ENCODE measurements at regions not wholly inside any gene's neighbourhood (a gene's known extent, or its start where the extent isn't known, plus 50 kb on each side); places are given as distances from the start of the nearest gene placed in this dataset.

DNA sequence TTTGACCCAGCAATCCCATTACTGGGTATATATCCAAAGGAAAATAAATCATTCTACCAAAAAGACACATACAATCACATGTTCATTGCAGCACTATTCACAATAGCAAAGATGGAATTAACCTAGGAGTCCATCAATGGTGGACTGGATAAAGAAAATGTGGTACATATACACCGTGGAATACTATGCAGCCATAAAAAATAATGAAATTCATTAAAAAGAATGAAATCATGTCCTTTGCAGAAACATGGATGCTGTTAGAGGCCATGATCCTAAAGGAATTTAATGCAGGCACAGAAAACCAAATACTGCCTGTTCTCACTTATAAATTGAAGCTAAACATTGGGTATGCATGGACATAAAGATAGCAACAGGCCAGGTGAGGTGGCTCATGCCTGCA is 61.9 kb upstream of the BMP6 start:
- no peak for DNase-seq

DNA sequence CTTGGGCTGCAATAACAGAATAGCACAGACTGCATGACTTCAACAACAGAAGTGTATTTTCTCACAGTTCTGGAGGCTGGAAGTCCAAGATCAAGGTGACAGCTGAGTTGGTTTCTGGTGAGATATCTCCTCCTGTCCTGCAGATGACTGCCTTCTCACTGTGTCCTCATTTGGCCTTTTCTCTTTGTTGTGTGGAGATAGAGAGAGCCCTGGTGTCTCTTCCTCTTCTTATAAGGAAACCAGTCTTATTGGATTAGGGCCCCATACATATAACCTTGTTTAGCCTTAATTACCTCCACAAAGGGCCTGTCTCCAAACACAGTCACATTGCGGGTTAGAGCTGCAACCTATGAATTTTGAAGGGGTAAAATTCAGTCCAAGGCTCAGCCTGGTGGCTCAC is 57.0 kb upstream of the BMP6 start:
- DNase-seq = peak in 3 of 4 experiments; percentile 7 to 27 (median 14)

DNA sequence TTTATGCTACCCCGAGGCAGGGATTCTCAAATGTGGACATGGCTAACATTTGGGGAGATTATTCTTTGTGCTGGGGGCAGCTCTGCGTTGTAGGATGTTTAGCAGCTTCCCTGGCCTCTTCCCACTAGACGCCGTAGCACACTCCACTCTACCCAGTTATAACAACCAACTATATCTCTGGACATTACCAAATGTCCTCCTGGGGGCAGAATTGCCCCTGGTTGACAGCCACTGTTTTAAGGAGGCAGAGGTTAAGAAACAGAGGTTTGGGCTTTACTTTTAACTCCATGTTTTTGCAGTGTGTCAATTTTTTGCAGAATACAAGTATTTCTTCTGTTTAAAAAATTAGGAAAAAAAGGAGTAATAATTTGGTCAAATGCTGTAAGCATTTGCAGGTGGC is 56.2 kb upstream of the BMP6 start:
- DNase-seq = no peak

DNA sequence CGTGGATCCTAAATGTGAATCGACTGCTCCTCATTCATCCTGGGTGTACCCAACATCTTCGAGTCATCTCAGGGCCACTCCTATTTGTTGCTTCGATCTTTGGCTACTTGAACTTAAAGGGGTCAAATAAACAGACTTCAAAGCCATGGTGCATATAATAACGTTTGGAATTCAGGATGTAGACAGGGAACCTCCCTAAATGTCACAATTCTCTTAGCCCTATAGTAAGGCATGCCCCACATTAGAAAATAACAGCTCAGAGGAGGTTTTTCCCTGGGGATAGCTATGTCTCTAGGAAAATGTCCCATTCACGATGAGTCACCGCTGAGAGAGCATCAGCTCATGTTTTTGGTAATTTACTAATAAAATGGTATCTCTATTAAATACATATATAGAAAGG is 54.8 kb upstream of the BMP6 start:
- DNase-seq = no peak

DNA sequence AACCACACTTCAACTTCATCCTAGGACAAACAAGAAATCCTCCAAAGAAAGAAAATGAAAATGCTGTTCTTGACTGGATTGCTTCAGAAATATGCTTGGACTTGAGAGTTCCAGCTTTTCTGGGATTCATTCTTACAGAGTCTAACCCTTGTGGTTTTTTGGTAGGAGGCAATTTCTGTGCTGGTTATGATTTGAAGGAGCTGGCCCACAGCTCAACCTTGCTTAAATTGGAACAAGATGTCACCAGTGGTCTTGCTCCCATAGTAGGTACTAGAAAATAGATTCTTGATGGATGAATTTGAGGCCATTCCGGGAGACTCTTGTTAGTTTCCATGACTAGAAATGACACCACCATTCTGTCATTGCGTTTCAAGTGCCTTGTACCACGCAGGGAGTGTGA is 54.3 kb upstream of the BMP6 start:
- DNase-seq = no peak

DNA sequence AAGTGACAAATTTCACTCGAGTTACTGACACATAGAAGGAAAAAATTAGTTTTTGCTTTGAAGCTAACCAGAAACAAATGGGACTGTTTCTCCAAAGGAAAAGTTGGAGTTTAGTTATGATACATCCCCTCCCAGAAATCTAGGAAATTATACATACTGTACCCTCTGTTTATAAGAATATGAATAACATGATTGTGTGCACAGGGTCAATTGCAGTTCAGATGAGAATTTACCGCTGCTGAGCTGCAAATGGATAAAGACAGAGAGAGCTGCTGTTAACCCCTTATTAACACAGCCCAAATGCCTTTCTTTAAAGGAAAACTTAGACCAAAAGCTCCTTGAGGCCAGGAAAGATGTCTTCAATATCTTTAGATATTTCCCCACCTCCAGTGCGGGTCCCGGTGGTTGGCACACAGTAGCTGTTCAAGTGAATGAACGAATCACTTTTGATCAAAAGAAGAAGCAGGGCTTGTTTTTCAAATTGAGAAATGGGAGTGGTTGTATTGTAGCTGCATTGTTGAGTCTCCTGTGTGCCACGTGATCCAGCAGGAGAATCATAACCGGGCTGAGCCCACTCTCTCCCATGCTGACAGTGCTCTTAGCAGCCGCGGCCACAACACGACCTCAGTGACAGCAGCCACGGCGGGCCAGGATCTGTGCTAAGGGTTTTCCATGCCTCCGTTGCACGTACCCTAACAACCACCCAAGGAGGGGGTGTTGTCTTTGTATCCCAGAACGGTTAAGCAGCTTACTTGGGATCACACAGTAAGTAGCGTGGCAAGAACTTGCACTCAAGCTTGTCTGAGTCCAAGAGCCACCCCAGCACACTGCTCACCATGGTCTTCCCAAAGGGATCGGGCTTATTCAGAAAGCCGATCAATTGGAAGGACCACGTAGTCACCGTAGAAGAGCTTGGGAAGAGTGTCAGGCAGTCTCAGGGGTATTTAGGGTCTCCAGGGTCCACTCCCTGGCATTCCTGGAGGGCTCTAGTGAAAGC is 53.5 kb upstream of the BMP6 start:
- no peak for DNase-seq

DNA sequence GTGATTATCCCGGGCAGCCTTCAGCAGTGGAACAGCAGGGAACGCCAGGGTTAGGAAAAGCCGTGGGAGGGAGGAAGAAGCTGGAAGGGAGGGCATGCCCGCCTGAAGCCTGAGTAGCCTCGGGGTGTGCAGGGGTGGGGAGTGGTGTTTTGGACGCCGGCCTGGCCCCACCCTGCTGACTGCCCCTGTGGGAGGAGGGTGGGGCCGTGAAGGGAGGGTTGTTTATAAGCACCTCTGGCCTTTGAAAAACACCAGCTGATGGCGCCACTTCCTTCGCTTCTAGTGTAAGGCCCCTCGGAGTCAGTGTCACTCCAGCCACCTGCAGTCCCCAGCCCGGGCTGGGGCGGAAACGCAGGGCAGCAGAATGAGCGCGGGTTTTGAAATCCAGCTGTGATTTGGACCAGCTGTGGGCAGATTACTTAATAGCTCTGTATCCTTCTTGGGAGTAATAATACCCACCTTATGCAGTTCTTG is 52.8 kb upstream of the BMP6 start:
- DNase-seq = peak in 1 of 4 experiments; percentile 7

DNA sequence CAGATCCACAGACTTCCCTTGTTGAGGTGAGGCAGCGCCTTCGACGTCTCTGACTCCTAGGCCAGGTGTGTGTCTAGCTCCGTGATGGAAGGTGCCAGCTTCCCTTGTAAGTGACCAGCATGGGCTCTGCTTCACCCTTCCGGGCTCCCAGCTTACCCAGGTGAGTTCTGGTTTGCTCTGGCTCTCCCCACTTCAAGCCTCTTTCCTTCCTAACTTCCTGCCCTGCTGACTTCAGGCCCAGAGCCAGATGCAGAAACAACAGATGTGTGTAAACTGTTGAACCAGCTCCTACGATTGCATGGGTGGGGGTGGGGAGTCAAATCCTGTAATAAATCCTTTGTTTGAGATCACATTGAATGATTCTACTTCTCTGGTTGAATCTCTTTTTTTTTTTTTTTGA is 51.6 kb upstream of the BMP6 start:
- no peak for DNase-seq

DNA sequence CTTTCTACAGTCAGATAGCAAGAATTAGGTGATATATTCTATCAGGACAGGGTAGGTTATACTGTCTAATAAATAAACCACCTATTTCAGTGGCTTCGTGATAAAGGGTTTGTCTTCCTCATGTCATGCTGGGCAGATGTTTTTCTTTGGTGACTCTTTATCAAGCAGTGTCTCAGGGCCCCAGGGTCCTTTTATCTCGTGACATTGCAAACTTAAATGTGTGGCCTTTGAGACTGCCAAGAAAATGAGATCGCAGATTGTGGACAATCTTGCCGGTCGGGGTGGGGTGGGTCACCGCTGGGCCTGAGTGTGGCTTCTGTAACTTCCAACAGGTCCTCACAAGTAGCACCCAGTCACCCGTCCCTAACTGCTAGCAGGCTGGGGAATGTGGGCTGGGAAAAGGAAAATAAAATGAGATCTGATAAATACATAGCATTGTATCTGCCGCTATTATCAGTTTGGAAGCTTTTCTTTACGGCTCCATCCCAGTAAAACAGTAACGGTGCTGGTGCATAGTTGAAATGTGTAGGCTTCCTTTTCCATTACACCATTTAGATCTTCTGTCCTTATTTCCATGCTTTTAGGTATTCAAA is 50.5 kb upstream of the BMP6 start:
- DNase-seq = no peak

Data from suppressor macrophage (primary cell).